NCI-H1092 (cell line): ENCODE measurements at regions not wholly inside any gene's neighbourhood (a gene's known extent, or its start where the extent isn't known, plus 50 kb on each side); places are given as distances from the start of the nearest gene placed in this dataset.
"Not testable (repeated sequence)": the region's sequence is repeated elsewhere in the genome, so short reads cannot be mapped to it uniquely, and the experiment has no call there.

Experiments
- DNase-seq: peaks from one replicate; lab custom pipeline; 2025; lab: John Stamatoyannopoulos, UW

GRCh38 chr13:34166406-34166805, 348.5 kb downstream of the RFC3 start:
- no peak for DNase-seq

- peak; percentile 59 for DNase-seq
Observed at GRCh38 chr13:34167347-34167746, 349.4 kb downstream of the RFC3 start.

GRCh38 chr13:34172048-34172447, 354.1 kb downstream of the RFC3 start:
- no peak for DNase-seq

- no peak for DNase-seq
Observed at GRCh38 chr13:34174671-34175145, 356.8 kb downstream of the RFC3 start.

- DNase-seq: no peak
Observed at GRCh38 chr13:34175551-34175950, 357.6 kb downstream of the RFC3 start.

GRCh38 chr13:34176633-34177032, 358.7 kb downstream of the RFC3 start:
- no peak for DNase-seq

GRCh38 chr13:34179481-34179880, 361.5 kb downstream of the RFC3 start:
- no peak for DNase-seq

- no peak for DNase-seq
Observed at GRCh38 chr13:34179927-34180326, 362.0 kb downstream of the RFC3 start.

GRCh38 chr13:34181256-34181655, 363.3 kb downstream of the RFC3 start:
- not testable (repeated sequence) for DNase-seq

- DNase-seq: no peak
Observed at GRCh38 chr13:34189946-34190345, 372.0 kb downstream of the RFC3 start.

GRCh38 chr13:34201050-34201913, 383.3 kb downstream of the RFC3 start:
- no peak for DNase-seq

- no peak for DNase-seq
Observed at GRCh38 chr13:34207334-34207733, 389.4 kb downstream of the RFC3 start.

- DNase-seq: no peak
Observed at GRCh38 chr13:34207872-34208271, 389.9 kb downstream of the RFC3 start.

- no peak for DNase-seq
Observed at GRCh38 chr13:34208336-34208735, 390.4 kb downstream of the RFC3 start.

- no peak for DNase-seq
Observed at GRCh38 chr13:34210341-34210740, 392.4 kb downstream of the RFC3 start.

- DNase-seq: no peak
Observed at GRCh38 chr13:34214686-34215085, 396.7 kb downstream of the RFC3 start.

- DNase-seq: no peak
Observed at GRCh38 chr13:34216256-34216655, 398.3 kb downstream of the RFC3 start.

GRCh38 chr13:34217343-34218025, 399.5 kb downstream of the RFC3 start:
- no peak for DNase-seq

- DNase-seq: no peak
Observed at GRCh38 chr13:34223984-34224383, 406.0 kb downstream of the RFC3 start.

- DNase-seq: no peak
Observed at GRCh38 chr13:34224877-34225276, 406.9 kb downstream of the RFC3 start.

GRCh38 chr13:34230271-34230670, 412.3 kb downstream of the RFC3 start:
- DNase-seq: no peak

- DNase-seq: no peak
Observed at GRCh38 chr13:34241332-34241731, 423.4 kb downstream of the RFC3 start.

- peak; percentile 8 for DNase-seq
Observed at GRCh38 chr13:34243403-34243802, 425.5 kb downstream of the RFC3 start.
